Caco-2 (cell line): ENCODE measurements at regions not wholly inside any gene's neighbourhood (a gene's known extent, or its start where the extent isn't known, plus 50 kb on each side); places are given as distances from the start of the nearest gene placed in this dataset.

Experiments
- BruUV-seq: library from RNA; stranded (reverse); fragments of 400-500 nt; replicated peaks from 2 replicates; lab custom pipeline; 2021; lab: Mats Ljungman, UMichigan
- CTCF ChIA-PET: fragments of 300-600 bp; sonication (Branson Sonifier 250); formaldehyde crosslinking; loops from one replicate; lab custom pipeline; 2022; ENCODE audit warnings: antibody characterized with exemption; lab: Charles Lee
- POLR2A ChIA-PET: fragments of 300-600 bp; sonication (Branson Sonifier 250); formaldehyde crosslinking; loops from one replicate; lab custom pipeline; 2022; ENCODE audit warnings: antibody characterized with exemption; lab: Charles Lee
- DNase-seq, 2 experiments: peaks; one replicate each; pipeline versions ENCODE4 v3.0.0 to v3.0.0-alpha.2; 2020 to 2022
- H3K27me3 ChIP-seq: replicated peaks from 2 replicates; pipeline ENCODE4 v1.6.0; 2011; ENCODE audit warnings: low read length; ENCODE audit not compliant: control insufficient read depth, insufficient read depth
- H3K36me3 ChIP-seq: 2 replicates; pipeline ENCODE4 v1.5.1; 2011; ENCODE audit warnings: low read length; ENCODE audit not compliant: control insufficient read depth, insufficient read depth
- H3K4me1 ChIP-seq: fragments of 250-450 bp; sonication (Bioruptor Pico); 2 replicates; pipeline ENCODE4 v1.5.1; 2020; ENCODE audit warnings: mild to moderate bottlenecking
- H3K4me3 ChIP-seq: 2 replicates; pipeline ENCODE4 v1.5.1; 2011; ENCODE audit warnings: low read depth, mild to moderate bottlenecking, control low read depth, low read length
- H3K9me3 ChIP-seq: fragments of 250-450 bp; sonication (Bioruptor Pico); 2 replicates; pipeline ENCODE4 v1.5.1; 2020; ENCODE audit warnings: mild to moderate bottlenecking, moderate library complexity
- H3K27ac Mint-ChIP-seq: one replicate; pipeline ENCODE4 v1.8.0; 2022; ENCODE audit warnings: mixed read lengths; ENCODE audit not compliant: unreplicated experiment
- H3K27me3 Mint-ChIP-seq: one replicate; pipeline ENCODE4 v1.8.0; 2022; ENCODE audit warnings: mixed read lengths; ENCODE audit not compliant: insufficient read depth, unreplicated experiment
- H3K36me3 Mint-ChIP-seq: one replicate; pipeline ENCODE4 v1.8.0; 2022; ENCODE audit warnings: mild to moderate bottlenecking, mixed read lengths; ENCODE audit not compliant: insufficient read depth, unreplicated experiment
- H3K4me1 Mint-ChIP-seq: one replicate; pipeline ENCODE4 v1.8.0; 2022; ENCODE audit warnings: low read depth, mixed read lengths; ENCODE audit not compliant: unreplicated experiment
- H3K4me3 Mint-ChIP-seq: one replicate; pipeline ENCODE4 v1.8.0; 2022; ENCODE audit warnings: mild to moderate bottlenecking, moderate library complexity, mixed read lengths; ENCODE audit not compliant: unreplicated experiment
- H3K9me3 Mint-ChIP-seq: one replicate; pipeline ENCODE4 v1.8.0; 2022; ENCODE audit warnings: mixed read lengths; ENCODE audit not compliant: unreplicated experiment
- CTCF ChIP-seq, 2 experiments: fragments of 200-600 bp in 1 of 2; IDR thresholded peaks; 1 replicate in 1 of 2; 2 replicates in 1 of 2; pipeline versions ENCODE4 v1.5.1 to v1.8.0; 2011 to 2022; ENCODE audit warnings: antibody characterized with exemption in 1 of 2, control low read depth in 1 of 2, inconsistent platforms in 1 of 2, low read depth in 1 of 2, low read length in 1 of 2, mild to moderate bottlenecking in 1 of 2, moderate library complexity in 1 of 2; ENCODE audit not compliant: insufficient read depth in 1 of 2, severe bottlenecking in 1 of 2, unreplicated experiment in 1 of 2
- intact Hi-C: fragments of 100-400 bp; cut with micrococcal nuclease; formaldehyde crosslinking; loops from one replicate; pipeline ENCODE4 v1.10.0; 2022; ENCODE audit not compliant: unreplicated experiment

GRCh38 chr13:47680748-47681147 is 320.3 kb downstream of the SUCLA2 start:
- H3K27me3 ChIP-seq: no peaks in the 10 kb centered on the region
- ChIA-PET POLR2A (no interaction called here), CTCF (no interaction called here)
- no peak for DNase-seq
- Mint-ChIP-seq H3K27me3 (peaks cover 11% of the 10 kb centered on the region), H3K4me1 (no peaks in the 10 kb centered on the region), H3K27ac (no peak overlapping the region), H3K36me3 (no peaks in the 10 kb centered on the region), H3K4me3 (no peak overlapping the region), H3K9me3 (no peaks in the 10 kb centered on the region)
- H3K36me3 ChIP-seq: no peaks in the 10 kb centered on the region
- no peaks in the 10 kb centered on the region for H3K4me1 ChIP-seq
- no peak overlapping the region for H3K4me3 ChIP-seq
- no peaks in the 10 kb centered on the region for H3K9me3 ChIP-seq
- intact Hi-C loops: no loop called here
- BruUV-seq: no TSS peak
- TF ChIP-seq CTCF (IDR thresholded peaks at IDR 0.05; ENCODE audit: insufficient read depth in 1 of 2, low read depth in 1 of 2, low read length in 1 of 2, severe bottlenecking in 1 of 2, unreplicated experiment in 1 of 2): no peak

- H3K36me3 Mint-ChIP-seq: no peaks in the 10 kb centered on the region
- BruUV-seq: no TSS peak
- no peaks in the 10 kb centered on the region for H3K4me1 Mint-ChIP-seq
- H3K4me3 Mint-ChIP-seq: no peak overlapping the region
- no peaks in the 10 kb centered on the region; the same call in 1 of the 2 replicates for H3K4me1 ChIP-seq
- H3K27ac Mint-ChIP-seq: no peak overlapping the region
- no peak for TF ChIP-seq CTCF (IDR thresholded peaks at IDR 0.05; ENCODE audit: insufficient read depth in 1 of 2, low read depth in 1 of 2, low read length in 1 of 2, severe bottlenecking in 1 of 2, unreplicated experiment in 1 of 2)
- intact Hi-C loops: no loop called here
- no peak for DNase-seq
- H3K9me3 ChIP-seq: no peaks in the 10 kb centered on the region
- H3K36me3 ChIP-seq: no peaks in the 10 kb centered on the region
- ChIA-PET POLR2A (no interaction called here), CTCF (no interaction called here)
- peaks cover 11% of the 10 kb centered on the region for H3K27me3 Mint-ChIP-seq
- H3K27me3 ChIP-seq: no peaks in the 10 kb centered on the region
- no peaks in the 10 kb centered on the region for H3K9me3 Mint-ChIP-seq
- H3K4me3 ChIP-seq: no peak overlapping the region
Observed at GRCh38 chr13:47679401-47679800, 321.7 kb downstream of the SUCLA2 start.

- intact Hi-C loops: no loop called here
- H3K4me3 Mint-ChIP-seq: no peak overlapping the region
- H3K27ac Mint-ChIP-seq: no peak overlapping the region
- Histone ChIP-seq H3K36me3 (no peaks in the 10 kb centered on the region), H3K9me3 (no peaks in the 10 kb centered on the region), H3K4me3 (no peak overlapping the region), H3K27me3 (no peaks in the 10 kb centered on the region), H3K4me1 (no peaks in the 10 kb centered on the region; the same call in 1 of the 2 replicates)
- DNase-seq: no peak
- no peaks in the 10 kb centered on the region for H3K36me3 Mint-ChIP-seq
- BruUV-seq: no TSS peak
- POLR2A ChIA-PET: no interaction called here
- peaks cover 11% of the 10 kb centered on the region for H3K27me3 Mint-ChIP-seq
- H3K4me1 Mint-ChIP-seq: no peaks in the 10 kb centered on the region
- no peak for TF ChIP-seq CTCF (IDR thresholded peaks at IDR 0.05; ENCODE audit: insufficient read depth in 1 of 2, low read depth in 1 of 2, low read length in 1 of 2, severe bottlenecking in 1 of 2, unreplicated experiment in 1 of 2)
- no peaks in the 10 kb centered on the region for H3K9me3 Mint-ChIP-seq
- CTCF ChIA-PET: no interaction called here
Observed at GRCh38 chr13:47678201-47678968, 322.7 kb downstream of the SUCLA2 start.
